HG03159 (cell line): ENCODE measurements at regions not wholly inside any gene's neighbourhood (a gene's known extent, or its start where the extent isn't known, plus 50 kb on each side); places are given as distances from the start of the nearest gene placed in this dataset.
"Not testable (repeated sequence)": the region's sequence is repeated elsewhere in the genome, so short reads cannot be mapped to it uniquely, and the experiment has no call there.

Experiments used
- ATAC-seq: cut with Tn5 transposase; IDR thresholded peaks from one replicate; pipeline ENCODE4 v1.9.1; 2021; ENCODE audit warnings: mild to moderate bottlenecking, moderate library complexity; ENCODE audit not compliant: unreplicated experiment

- ATAC-seq: no peak
Measured at GRCh38 chr7:133132906-133133305, 51.0 kb upstream of the CHCHD3 start.

- no peak for ATAC-seq
Measured at GRCh38 chr7:133134810-133135209, 52.9 kb upstream of the CHCHD3 start.

DNA sequence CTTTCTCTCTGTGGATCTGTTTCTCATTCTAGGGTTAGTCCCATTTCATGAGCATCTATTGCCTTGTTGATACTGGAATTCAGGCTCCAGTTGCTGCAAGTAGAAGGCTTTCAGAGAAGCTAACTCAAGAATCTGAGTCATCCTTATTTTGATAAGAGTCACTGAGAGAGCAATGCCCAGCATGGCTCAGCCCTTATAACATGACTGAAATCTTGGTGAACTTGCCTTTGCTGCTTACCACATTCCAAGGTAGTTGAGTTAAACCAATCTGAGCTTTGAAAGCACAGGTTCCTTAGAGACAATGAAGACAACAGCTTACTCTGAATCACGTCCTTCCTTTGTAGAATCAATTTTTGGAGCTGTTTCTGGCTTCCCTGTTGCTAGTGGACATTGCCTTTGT lies 53.6 kb upstream of the CHCHD3 start:
- ATAC-seq: no peak

- ATAC-seq: no peak
Measured at GRCh38 chr7:133139350-133139749, 57.5 kb upstream of the CHCHD3 start.

DNA sequence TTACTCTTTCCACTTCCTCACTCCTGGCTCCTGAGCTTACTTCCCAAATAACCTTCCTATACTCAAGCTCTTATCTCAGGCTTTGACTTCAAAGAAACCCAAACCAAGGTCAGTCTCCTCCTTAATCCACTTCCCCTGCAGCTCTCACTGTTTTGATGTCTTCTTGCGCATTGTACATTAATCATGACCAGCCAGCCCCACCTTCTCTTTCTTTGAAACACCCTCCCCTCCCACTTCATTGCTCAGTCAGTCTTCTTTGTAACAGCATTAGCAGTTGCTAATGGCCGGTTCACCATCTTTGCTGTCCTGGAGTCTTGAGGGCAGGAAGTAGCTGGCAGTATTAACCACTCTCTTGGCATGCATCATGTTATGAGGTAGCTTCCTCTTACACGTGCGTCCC lies 57.9 kb upstream of the CHCHD3 start:
- no peak for ATAC-seq

GRCh38 chr7:133140994-133141595 lies 59.2 kb upstream of the CHCHD3 start:
- ATAC-seq: no peak

GRCh38 chr7:133150760-133151159 lies 68.9 kb upstream of the CHCHD3 start:
- no peak for ATAC-seq

GRCh38 chr7:133152875-133153274 lies 71.0 kb upstream of the CHCHD3 start:
- no peak for ATAC-seq

DNA sequence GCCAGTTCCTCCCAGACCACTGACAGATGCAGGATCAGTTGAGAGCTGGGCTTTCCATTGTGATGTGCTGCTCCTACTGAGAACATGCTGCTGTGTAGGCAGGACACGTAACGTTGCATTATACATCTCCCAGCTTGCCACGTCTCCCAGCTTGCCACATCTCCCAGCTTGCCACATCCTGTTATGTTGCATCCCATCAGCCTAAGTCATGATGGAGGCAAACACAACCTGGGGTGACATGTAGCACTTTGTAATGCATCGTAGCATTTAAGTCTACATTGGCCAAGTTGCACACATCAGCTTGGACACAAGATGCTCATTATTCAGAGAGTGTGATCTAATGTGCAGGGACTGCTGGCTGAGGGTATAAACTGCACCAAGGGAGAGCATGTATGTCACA lies 73.3 kb upstream of the CHCHD3 start:
- no peak for ATAC-seq

GRCh38 chr7:133155642-133156041 lies 73.8 kb upstream of the CHCHD3 start:
- ATAC-seq: no peak

GRCh38 chr7:133157045-133157444 lies 75.2 kb upstream of the CHCHD3 start:
- no peak for ATAC-seq

- ATAC-seq: no peak
Measured at GRCh38 chr7:133164498-133164897, 82.6 kb upstream of the CHCHD3 start.

DNA sequence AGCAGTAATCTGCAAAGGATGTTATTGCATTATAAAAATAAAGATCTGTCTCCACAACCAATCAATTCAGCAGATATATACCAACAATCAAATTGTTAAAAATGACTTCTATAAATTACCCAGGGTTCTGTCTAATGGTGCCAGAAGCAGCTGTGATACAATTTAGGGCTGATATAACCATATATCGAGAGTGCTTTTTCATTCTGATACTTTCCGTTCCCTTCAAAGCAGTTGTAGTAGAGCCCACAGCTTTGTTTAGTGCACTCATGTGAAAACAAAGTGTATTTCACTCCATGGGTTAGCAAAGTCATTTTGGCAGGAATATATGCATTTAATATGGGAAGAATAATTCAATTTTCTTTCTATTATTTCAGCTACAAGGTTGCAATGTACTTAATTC lies 83.1 kb upstream of the CHCHD3 start:
- ATAC-seq: no peak

DNA sequence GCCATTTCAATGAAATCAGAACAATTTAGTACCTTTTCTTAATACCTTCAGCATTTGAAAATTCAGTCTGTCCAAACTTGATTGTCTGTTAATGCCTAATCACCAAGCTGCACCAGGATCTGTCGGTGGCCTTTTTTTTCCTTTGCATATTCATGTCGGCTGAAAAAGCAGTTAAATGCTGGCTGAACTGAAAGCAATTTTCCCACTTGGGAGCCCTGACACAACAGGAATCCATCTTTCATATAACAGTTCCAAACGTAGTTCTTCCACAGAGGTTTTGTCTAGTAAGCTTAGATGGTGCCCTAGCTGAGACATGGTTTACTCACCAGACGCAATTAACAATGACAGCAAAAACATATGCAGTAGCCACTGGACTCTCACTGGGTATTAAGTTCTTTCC lies 83.6 kb upstream of the CHCHD3 start:
- ATAC-seq: no peak

DNA sequence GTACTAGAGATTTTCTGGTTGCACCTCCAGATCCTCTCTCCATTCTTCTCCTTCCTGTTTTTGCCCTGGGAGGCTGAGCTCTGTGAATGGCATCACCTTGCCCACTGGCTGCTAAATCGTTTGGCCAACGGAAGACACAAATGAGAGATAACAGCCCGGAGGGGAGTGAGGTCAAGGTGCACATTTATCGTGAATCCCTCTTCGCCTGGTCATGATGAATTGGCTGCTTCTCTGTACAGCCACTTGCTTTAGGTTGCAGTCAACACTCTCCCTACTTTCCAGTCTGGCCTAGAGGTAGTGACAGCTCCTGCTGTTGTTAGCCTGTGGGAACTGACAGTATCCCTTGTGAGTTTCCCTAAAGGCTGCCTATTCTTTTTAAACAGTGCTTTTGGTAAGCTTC lies 85.4 kb upstream of the CHCHD3 start:
- ATAC-seq: no peak

- not testable (repeated sequence) for ATAC-seq
Measured at GRCh38 chr7:133169167-133169822, 83.6 kb upstream of the EXOC4 start.

- ATAC-seq: not testable (repeated sequence)
Measured at GRCh38 chr7:133177476-133177875, 75.4 kb upstream of the EXOC4 start.

DNA sequence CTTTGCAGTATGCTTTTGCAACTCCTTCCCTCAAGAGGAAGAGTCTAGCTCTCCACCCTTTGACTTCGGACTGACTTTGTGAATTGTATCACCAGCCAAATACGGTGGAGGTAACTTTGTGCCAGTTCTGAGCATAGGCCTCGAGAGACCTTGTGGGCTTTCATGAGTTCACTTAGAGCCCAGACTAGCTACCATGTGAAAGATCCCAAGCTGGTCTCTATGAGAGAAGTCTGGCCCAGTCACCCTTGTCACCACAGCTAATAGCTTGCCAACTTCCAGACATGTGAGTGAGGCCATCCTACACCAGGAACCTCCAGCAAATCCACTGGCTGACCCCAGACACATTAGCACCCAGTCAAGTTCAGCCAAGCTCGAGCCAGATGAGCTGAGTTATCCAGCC lies 72.2 kb upstream of the EXOC4 start:
- no peak for ATAC-seq

- no peak for ATAC-seq
Measured at GRCh38 chr7:133183042-133183794, 69.7 kb upstream of the EXOC4 start.

GRCh38 chr7:133183969-133184368 lies 68.9 kb upstream of the EXOC4 start:
- ATAC-seq: no peak

- ATAC-seq: no peak
Measured at GRCh38 chr7:133185512-133185911, 67.4 kb upstream of the EXOC4 start.

DNA sequence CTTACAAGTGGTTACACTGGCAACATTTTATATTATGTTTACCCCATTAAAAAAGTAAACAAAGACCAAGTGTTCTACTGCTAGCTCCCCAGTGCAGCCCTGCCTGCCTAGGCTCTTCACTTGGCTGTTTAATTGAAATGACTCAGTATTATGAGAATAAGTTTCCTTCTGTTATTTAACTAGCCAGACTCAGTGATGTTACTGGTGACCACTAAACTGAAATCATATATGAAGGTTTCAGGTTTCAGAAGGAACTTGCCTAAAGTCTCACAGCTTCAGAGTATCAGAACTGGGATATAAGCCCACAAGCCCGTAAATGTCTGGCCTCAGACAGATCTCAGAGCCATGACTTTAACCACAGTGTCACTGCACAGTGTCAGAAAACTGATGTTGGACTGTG lies 66.8 kb upstream of the EXOC4 start:
- peak; percentile 54 for ATAC-seq
